GM10266 (cell line): ENCODE measurements at regions not wholly inside any gene's neighbourhood (a gene's known extent, or its start where the extent isn't known, plus 50 kb on each side); places are given as distances from the start of the nearest gene placed in this dataset.

Source experiments
- DNase-seq: peaks from one replicate; pipeline ENCODE4 v3.0.0; 2012; ENCODE audit errors: extremely low spot score
- CTCF ChIP-seq: IDR thresholded peaks from 2 replicates; pipeline ENCODE4 v1.5.1; 2012; ENCODE audit warnings: mild to moderate bottlenecking, low read depth; ENCODE audit not compliant: control insufficient read depth, insufficient read depth; ENCODE audit errors: missing control alignments

DNA sequence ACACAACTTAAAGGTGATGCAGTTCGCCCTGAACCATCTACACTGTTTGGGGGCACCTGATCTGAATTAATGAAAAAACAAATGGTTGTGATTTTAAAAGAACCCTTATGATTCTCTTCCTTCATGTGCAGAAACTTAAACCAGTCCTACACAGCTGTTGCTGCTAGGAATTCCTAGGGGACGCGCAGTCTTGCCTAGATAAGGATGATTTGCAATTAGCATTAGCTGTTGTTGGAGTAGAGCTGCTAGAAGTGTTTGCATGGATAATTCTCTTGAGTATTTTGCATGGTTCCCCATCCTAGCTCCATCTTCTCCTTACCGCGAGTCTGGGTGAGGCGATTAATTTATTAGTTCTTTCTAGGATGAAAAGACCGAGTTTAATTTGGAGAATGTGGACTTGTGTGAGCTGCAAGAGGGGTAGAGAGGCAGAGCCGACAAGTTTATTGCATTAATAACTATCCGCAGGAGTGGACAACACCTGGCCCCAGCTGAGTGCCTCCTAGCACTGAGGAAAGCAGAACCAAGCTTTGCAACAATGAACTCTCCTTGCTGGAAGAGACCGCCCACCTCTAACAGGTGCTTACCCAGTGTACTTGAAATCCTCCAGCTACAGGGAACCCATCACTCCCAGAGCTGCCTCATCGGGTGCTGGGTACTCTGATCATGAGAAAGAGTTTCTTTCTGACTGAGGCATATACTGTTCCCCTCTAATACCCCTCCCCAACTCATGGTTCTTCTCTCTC lies 75.0 kb upstream of the WNT7A start:
- no peak for TF ChIP-seq CTCF
- DNase-seq = no peak

DNA sequence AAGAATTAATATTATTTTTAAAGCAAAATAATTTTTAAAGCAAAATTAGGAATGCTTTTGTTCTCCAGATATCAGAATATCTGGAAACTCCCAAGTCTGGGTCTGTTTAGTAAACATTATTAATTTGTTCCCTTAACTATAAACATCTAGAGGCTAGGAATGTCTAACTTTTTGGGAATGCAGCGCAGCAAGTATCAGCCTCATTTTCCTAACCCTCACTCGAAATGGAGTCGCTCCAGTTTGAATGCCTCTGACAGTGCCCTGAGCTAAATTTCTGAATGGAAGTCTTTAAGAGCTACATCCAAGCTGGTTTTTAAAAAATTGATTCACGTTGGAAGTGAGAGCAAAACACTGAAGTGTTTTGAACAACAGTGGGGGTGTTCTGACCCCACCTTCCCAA lies 74.4 kb upstream of the WNT7A start:
- no peak for DNase-seq
- no peak for TF ChIP-seq CTCF

GRCh38 chr3:13951184-13951583 lies 71.3 kb upstream of the WNT7A start:
- no peak for TF ChIP-seq CTCF

DNA sequence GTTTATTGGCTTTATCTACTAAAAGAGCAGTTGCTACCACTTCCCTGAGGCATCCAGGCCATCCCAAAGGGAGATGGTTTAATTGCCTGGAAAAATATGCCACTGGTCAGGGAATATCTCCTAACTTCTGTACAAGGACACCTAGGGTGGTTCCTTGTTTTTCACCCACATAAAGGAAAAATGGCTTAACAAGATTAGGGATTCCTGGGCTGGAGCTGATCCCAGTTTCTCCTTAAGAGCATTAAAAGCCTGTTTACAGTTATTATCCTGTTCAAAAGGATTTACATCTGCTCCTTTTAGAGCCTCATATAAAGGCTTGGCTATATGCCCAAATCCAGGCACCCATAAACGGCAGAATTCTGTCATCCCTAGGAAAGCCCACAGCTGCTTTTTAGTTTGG lies 70.2 kb upstream of the WNT7A start:
- no peak for TF ChIP-seq CTCF
- DNase-seq = no peak

More at GRCh38 chr3:13951184-13951583, 71.3 kb upstream of the WNT7A start:
- no peak for DNase-seq

- no peak for DNase-seq
- TF ChIP-seq CTCF = no peak
These were observed 68.0 kb upstream of the WNT7A start for GRCh38 chr3:13947912-13948311.

- no peak for TF ChIP-seq CTCF
- DNase-seq = no peak
These were observed 59.3 kb upstream of the WNT7A start for GRCh38 chr3:13939206-13939605.

- DNase-seq = no peak
- no peak for TF ChIP-seq CTCF
These were observed 57.3 kb upstream of the WNT7A start for GRCh38 chr3:13937131-13937530.
